Loucy (cell line): ENCODE measurements at regions not wholly inside any gene's neighbourhood (a gene's known extent, or its start where the extent isn't known, plus 50 kb on each side); places are given as distances from the start of the nearest gene placed in this dataset.

ENCODE experiments used
- H2AFZ ChIP-seq: fragments of 200-600 bp; sonication (generic); 2 replicates; pipeline ENCODE4 v1.6.0; 2016; ENCODE audit warnings: antibody characterized with exemption, mild to moderate bottlenecking, low read length, moderate library complexity
- H3F3A ChIP-seq: fragments of 200-600 bp; 2 replicates; pipeline ENCODE4 v1.6.0; 2016; ENCODE audit warnings: antibody characterized with exemption, low read depth, mild to moderate bottlenecking
- H3K27me3 ChIP-seq: fragments of 200-600 bp; sonication (generic); 2 replicates; pipeline ENCODE4 v1.6.1; 2014; ENCODE audit warnings: low read length, mild to moderate bottlenecking; ENCODE audit not compliant: insufficient read depth, poor library complexity, severe bottlenecking
- H3K36me3 ChIP-seq: fragments of 200-600 bp; sonication (generic); 2 replicates; pipeline ENCODE4 v1.6.1; 2016; ENCODE audit warnings: low read length; ENCODE audit not compliant: insufficient read depth
- H3K4me1 ChIP-seq: fragments of 200-600 bp; sonication (generic); 2 replicates; pipeline ENCODE4 v1.5.1; 2014; ENCODE audit warnings: low read length, mild to moderate bottlenecking; ENCODE audit not compliant: insufficient read depth, poor library complexity, severe bottlenecking
- H3K4me2 ChIP-seq: fragments of 200-600 bp; sonication (generic); 2 replicates; pipeline ENCODE4 v1.6.0; 2014; ENCODE audit warnings: antibody characterized with exemption, low read length, low read depth, mild to moderate bottlenecking; ENCODE audit not compliant: poor library complexity, severe bottlenecking
- H3K4me3 ChIP-seq: fragments of 200-600 bp; sonication (generic); 2 replicates; pipeline ENCODE4 v1.5.1; 2014; ENCODE audit warnings: low read length, mild to moderate bottlenecking, mixed read lengths; ENCODE audit not compliant: poor library complexity, severe bottlenecking
- H3K79me2 ChIP-seq: fragments of 200-600 bp; sonication (generic); 2 replicates; pipeline ENCODE4 v1.6.1; 2014; ENCODE audit warnings: low read length; ENCODE audit not compliant: insufficient read depth
- H3K9ac ChIP-seq: fragments of 200-600 bp; sonication (generic); 2 replicates; pipeline ENCODE4 v1.6.0; 2014; ENCODE audit warnings: mild to moderate bottlenecking, low read depth, low read length, moderate library complexity; ENCODE audit not compliant: poor library complexity, severe bottlenecking
- H3K9me2 ChIP-seq: fragments of 200-600 bp; sonication (generic); replicated peaks from 2 replicates; pipeline ENCODE4 v1.6.1; 2016; ENCODE audit warnings: low read depth, low read length, mixed read lengths
- H3K9me3 ChIP-seq: fragments of 200-600 bp; sonication (generic); 2 replicates; pipeline ENCODE4 v1.6.1; 2014; ENCODE audit warnings: mild to moderate bottlenecking, antibody characterized with exemption, low read length, low read depth; ENCODE audit not compliant: insufficient read depth
- H4K20me1 ChIP-seq: fragments of 200-600 bp; sonication (generic); 2 replicates; pipeline ENCODE4 v1.6.0; 2014; ENCODE audit warnings: antibody characterized with exemption, low read length, mild to moderate bottlenecking; ENCODE audit not compliant: insufficient read depth, poor library complexity, severe bottlenecking
- CTCF ChIP-seq: fragments of 200-600 bp; sonication (generic); conservative IDR thresholded peaks from 2 replicates; pipeline ENCODE4 v1.5.1; 2014; ENCODE audit warnings: mild to moderate bottlenecking, antibody characterized with exemption, low read length
- EZH2phosphoT487 ChIP-seq: fragments of 200-600 bp; IDR thresholded peaks from 2 replicates; pipeline ENCODE4 v1.6.1; 2018; ENCODE audit warnings: antibody characterized with exemption, mild to moderate bottlenecking, moderate library complexity, borderline replicate concordance

- Histone ChIP-seq H3K36me3 (no peaks in the 10 kb centered on the region), H3K4me3 (no peak overlapping the region), H3K4me1 (no peaks in the 10 kb centered on the region), H3F3A (no peaks in the 10 kb centered on the region), H3K9me3 (no peaks in the 10 kb centered on the region), H3K9ac (no peak overlapping the region), H2AFZ (no peak overlapping the region), H3K9me2 (no peaks in the 10 kb centered on the region), H4K20me1 (no peaks in the 10 kb centered on the region), H3K79me2 (no peaks in the 10 kb centered on the region), H3K27me3 (no peaks in the 10 kb centered on the region), H3K4me2 (no peak overlapping the region)
- TF ChIP-seq CTCF (no peak), EZH2phosphoT487 (no peak)
These were observed 458.9 kb downstream of the NOVA1 start for GRCh38 chr14:26138764-26139445.

GRCh38 chr14:26137161-26137560 is 460.7 kb downstream of the NOVA1 start:
- H3K36me3 ChIP-seq = no peaks in the 10 kb centered on the region
- no peaks in the 10 kb centered on the region for H3K27me3 ChIP-seq
- H3K9me3 ChIP-seq = no peaks in the 10 kb centered on the region
- no peaks in the 10 kb centered on the region for H3F3A ChIP-seq
- no peak overlapping the region for H3K4me2 ChIP-seq
- H3K4me3 ChIP-seq = no peak overlapping the region
- H2AFZ ChIP-seq = no peak overlapping the region
- no peaks in the 10 kb centered on the region for H3K9me2 ChIP-seq
- no peaks in the 10 kb centered on the region for H3K4me1 ChIP-seq
- TF ChIP-seq CTCF (peak; percentile 46), EZH2phosphoT487 (no peak)
- H3K79me2 ChIP-seq = no peaks in the 10 kb centered on the region
- H4K20me1 ChIP-seq = no peaks in the 10 kb centered on the region
- H3K9ac ChIP-seq = no peak overlapping the region

GRCh38 chr14:26132061-26132645 is 465.7 kb downstream of the NOVA1 start:
- Histone ChIP-seq H3K36me3 (no peaks in the 10 kb centered on the region), H4K20me1 (no peaks in the 10 kb centered on the region), H3K4me3 (no peak overlapping the region), H3K4me1 (no peaks in the 10 kb centered on the region), H3K9me2 (no peaks in the 10 kb centered on the region), H3F3A (no peaks in the 10 kb centered on the region), H3K9me3 (no peaks in the 10 kb centered on the region), H3K79me2 (no peaks in the 10 kb centered on the region), H3K27me3 (no peaks in the 10 kb centered on the region), H3K4me2 (no peak overlapping the region), H3K9ac (no peak overlapping the region), H2AFZ (no peak overlapping the region)
- TF ChIP-seq EZH2phosphoT487 = no peak
- no peak for TF ChIP-seq CTCF
